HL-60/S4 (cell line): ENCODE measurements at regions not wholly inside any gene's neighbourhood (a gene's known extent, or its start where the extent isn't known, plus 50 kb on each side); places are given as distances from the start of the nearest gene placed in this dataset.
"Not testable (repeated sequence)": the region's sequence is repeated elsewhere in the genome, so short reads cannot be mapped to it uniquely, and the experiment has no call there.

Source experiments
- in situ Hi-C: fragments of 300-500 bp; cut with MboI; formaldehyde crosslinking; loops from 2 replicates; pipeline ENCODE4 v1.14.3; 2022; ENCODE audit warnings: low sequenced_read_pairs

- in situ Hi-C loops = no loop called here
These were observed 204.4 kb downstream of the KLF6 start for GRCh38 chr10:3580565-3580964.

GRCh38 chr10:3579845-3580244, 205.2 kb downstream of the KLF6 start:
- in situ Hi-C loops = no loop called here

- in situ Hi-C loops = no loop called here
These were observed 206.3 kb downstream of the KLF6 start for GRCh38 chr10:3578682-3579081.

- in situ Hi-C loops = no loop called here
These were observed 206.8 kb downstream of the KLF6 start for GRCh38 chr10:3578159-3578558.

GRCh38 chr10:3574451-3574850, 210.6 kb downstream of the KLF6 start:
- in situ Hi-C loops = no loop called here

- in situ Hi-C loops = no loop called here
These were observed 211.5 kb downstream of the KLF6 start for GRCh38 chr10:3573498-3573897.

- in situ Hi-C loops = no loop called here
These were observed 213.6 kb downstream of the KLF6 start for GRCh38 chr10:3571310-3571825.

- in situ Hi-C loops = no loop called here
These were observed 214.1 kb downstream of the KLF6 start for GRCh38 chr10:3570855-3571266.

GRCh38 chr10:3570131-3570729, 214.8 kb downstream of the KLF6 start:
- in situ Hi-C loops = no loop called here

- in situ Hi-C loops = no loop called here
These were observed 216.0 kb downstream of the KLF6 start for GRCh38 chr10:3568983-3569382.

GRCh38 chr10:3568392-3568791, 216.6 kb downstream of the KLF6 start:
- in situ Hi-C loops = no loop called here

- in situ Hi-C loops = no loop called here
These were observed 217.6 kb downstream of the KLF6 start for GRCh38 chr10:3567291-3567963.

- in situ Hi-C loops = no loop called here
These were observed 218.4 kb downstream of the KLF6 start for GRCh38 chr10:3566627-3567026.

GRCh38 chr10:3564346-3565002, 220.5 kb downstream of the KLF6 start:
- in situ Hi-C loops = no loop called here

GRCh38 chr10:3563298-3563697, 221.7 kb downstream of the KLF6 start:
- in situ Hi-C loops = no loop called here

- in situ Hi-C loops = not testable (repeated sequence)
These were observed 224.4 kb downstream of the KLF6 start for GRCh38 chr10:3560628-3561027.

GRCh38 chr10:3559527-3559926, 225.5 kb downstream of the KLF6 start:
- in situ Hi-C loops = no loop called here

- in situ Hi-C loops = no loop called here
These were observed 226.0 kb downstream of the KLF6 start for GRCh38 chr10:3559011-3559410.

GRCh38 chr10:3556191-3557017, 228.6 kb downstream of the KLF6 start:
- in situ Hi-C loops = not testable (repeated sequence)

GRCh38 chr10:3554121-3554522, 230.9 kb downstream of the KLF6 start:
- in situ Hi-C loops = no loop called here

GRCh38 chr10:3552281-3552680, 232.7 kb downstream of the KLF6 start:
- in situ Hi-C loops = no loop called here
